Neural progenitor cell (in vitro differentiated cells): ENCODE measurements at regions not wholly inside any gene's neighbourhood (a gene's known extent, or its start where the extent isn't known, plus 50 kb on each side); places are given as distances from the start of the nearest gene placed in this dataset.

Source experiments
- DNase-seq: peaks from one replicate; pipeline ENCODE4 v3.0.0-alpha.2; 2016; ENCODE audit warnings: low spot score
- H2AFZ ChIP-seq: fragments of 200-600 bp; sonication (generic); replicated peaks from 2 replicates; pipeline ENCODE4 v1.6.1; 2016; ENCODE audit warnings: antibody characterized with exemption
- H3F3A ChIP-seq: fragments of 200-600 bp; sonication (generic); 2 replicates; pipeline ENCODE4 v1.6.1; 2016; ENCODE audit warnings: antibody characterized with exemption, low read depth
- H3K27ac ChIP-seq: fragments of 200-600 bp; sonication (generic); 2 replicates; pipeline ENCODE4 v1.5.1; 2016; ENCODE audit warnings: mild to moderate bottlenecking
- H3K27me3 ChIP-seq: fragments of 200-600 bp; sonication (generic); 2 replicates; pipeline ENCODE4 v1.6.1; 2016; ENCODE audit warnings: mild to moderate bottlenecking, moderate library complexity
- H3K36me3 ChIP-seq: fragments of 200-600 bp; sonication (generic); 2 replicates; pipeline ENCODE4 v1.5.1; 2016
- H3K4me1 ChIP-seq: fragments of 200-600 bp; sonication (generic); 2 replicates; pipeline ENCODE4 v1.6.1; 2016; ENCODE audit warnings: mixed run types
- H3K4me2 ChIP-seq: fragments of 200-600 bp; sonication (generic); 2 replicates; pipeline ENCODE4 v1.6.1; 2016
- H3K4me3 ChIP-seq: fragments of 200-600 bp; sonication (generic); 2 replicates; pipeline ENCODE4 v1.5.1; 2016
- H3K79me2 ChIP-seq: fragments of 200-600 bp; sonication (generic); 2 replicates; pipeline ENCODE4 v1.6.1; 2016; ENCODE audit warnings: low read depth
- H3K9ac ChIP-seq: fragments of 200-600 bp; sonication (generic); 2 replicates; pipeline ENCODE4 v1.6.1; 2016
- H3K9me3 ChIP-seq: fragments of 200-600 bp; sonication (generic); 2 replicates; pipeline ENCODE4 v1.5.1; 2016; ENCODE audit warnings: low read depth
- H4K20me1 ChIP-seq: fragments of 200-600 bp; sonication (generic); 2 replicates; pipeline ENCODE4 v1.6.1; 2016; ENCODE audit warnings: low read depth
- H3K27ac Mint-ChIP-seq: 3 replicates; pipeline ENCODE4 v1.8.0; 2021; ENCODE audit warnings: mixed read lengths
- H3K27me3 Mint-ChIP-seq: 2 replicates; pipeline ENCODE4 v1.8.0; 2022; ENCODE audit warnings: low read depth, mild to moderate bottlenecking, inconsistent platforms, moderate library complexity, mixed read lengths; ENCODE audit not compliant: insufficient read depth
- H3K36me3 Mint-ChIP-seq: 3 replicates; pipeline ENCODE4 v1.8.0; 2021; ENCODE audit warnings: mixed read lengths
- H3K4me1 Mint-ChIP-seq: 3 replicates; pipeline ENCODE4 v1.8.0; 2021; ENCODE audit warnings: mixed read lengths
- H3K4me3 Mint-ChIP-seq: 3 replicates; pipeline ENCODE4 v1.8.0; 2021; ENCODE audit warnings: mild to moderate bottlenecking, moderate library complexity, mixed read lengths
- H3K9me3 Mint-ChIP-seq: 3 replicates; pipeline ENCODE4 v1.8.0; 2020; ENCODE audit warnings: mixed read lengths
- CTCF ChIP-seq: fragments of 200-600 bp; sonication (generic); IDR thresholded peaks from 2 replicates; pipeline ENCODE4 v1.5.1; 2017; ENCODE audit warnings: antibody characterized with exemption, mild to moderate bottlenecking
- EZH2 ChIP-seq: fragments of 200-600 bp; sonication (generic); IDR thresholded peaks from 2 replicates; pipeline ENCODE4 v1.6.1; 2017; ENCODE audit warnings: antibody characterized with exemption, mild to moderate bottlenecking, moderate library complexity
- EZH2phosphoT487 ChIP-seq: fragments of 200-600 bp; sonication (generic); IDR thresholded peaks from 2 replicates; pipeline ENCODE4 v1.6.1; 2017; ENCODE audit warnings: antibody characterized with exemption

GRCh38 chr10:78815702-78816334 is 252.9 kb upstream of the ZMIZ1 start:
- no peak overlapping the region for H3K4me3 ChIP-seq
- no peak for TF ChIP-seq EZH2phosphoT487
- TF ChIP-seq CTCF: no peak
- TF ChIP-seq EZH2: no peak
- no peak overlapping the region for H2AFZ ChIP-seq
- no peaks in the 10 kb centered on the region for H3K9me3 ChIP-seq
- Mint-ChIP-seq H3K4me1 (peaks cover 13% of the 10 kb centered on the region), H3K27me3 (peaks cover 2% of the 10 kb centered on the region), H3K9me3 (no peaks in the 10 kb centered on the region), H3K27ac (no peak overlapping the region), H3K36me3 (no peaks in the 10 kb centered on the region), H3K4me3 (no peak overlapping the region)
- no peak overlapping the region for H3K4me2 ChIP-seq
- no peaks in the 10 kb centered on the region for H3K79me2 ChIP-seq
- no peak for DNase-seq
- peaks cover 11% of the 10 kb centered on the region for H3K4me1 ChIP-seq
- no peaks in the 10 kb centered on the region for H3K27me3 ChIP-seq
- no peaks in the 10 kb centered on the region for H3K36me3 ChIP-seq
- no peak overlapping the region for H3K9ac ChIP-seq
- H3F3A ChIP-seq: no peaks in the 10 kb centered on the region
- H4K20me1 ChIP-seq: no peaks in the 10 kb centered on the region
- no peak overlapping the region for H3K27ac ChIP-seq

- Histone ChIP-seq H4K20me1 (no peaks in the 10 kb centered on the region), H3K4me2 (no peak overlapping the region), H3K27me3 (no peaks in the 10 kb centered on the region), H3K9ac (no peak overlapping the region), H3K36me3 (no peaks in the 10 kb centered on the region), H3K27ac (no peak overlapping the region), H3K4me3 (no peak overlapping the region), H2AFZ (peak overlapping the region; percentile 8), H3K9me3 (no peaks in the 10 kb centered on the region), H3K4me1 (peaks cover 11% of the 10 kb centered on the region), H3K79me2 (no peaks in the 10 kb centered on the region), H3F3A (no peaks in the 10 kb centered on the region)
- Mint-ChIP-seq H3K4me3 (no peak overlapping the region), H3K27ac (no peak overlapping the region), H3K9me3 (no peaks in the 10 kb centered on the region), H3K4me1 (peaks cover 13% of the 10 kb centered on the region), H3K36me3 (no peaks in the 10 kb centered on the region), H3K27me3 (no peaks in the 10 kb centered on the region)
- DNase-seq: no peak
- TF ChIP-seq EZH2phosphoT487: no peak
- no peak for TF ChIP-seq CTCF
- no peak for TF ChIP-seq EZH2
Observed at GRCh38 chr10:78817361-78817760, 251.4 kb upstream of the ZMIZ1 start.

GRCh38 chr10:78817804-78818203 is 251.0 kb upstream of the ZMIZ1 start:
- peaks cover 11% of the 10 kb centered on the region for H3K4me1 ChIP-seq
- no peaks in the 10 kb centered on the region for H3F3A ChIP-seq
- H3K27ac Mint-ChIP-seq: no peak overlapping the region
- H3K9me3 Mint-ChIP-seq: no peaks in the 10 kb centered on the region
- no peaks in the 10 kb centered on the region for H3K79me2 ChIP-seq
- no peak overlapping the region for H3K4me3 ChIP-seq
- peaks cover under 1% of the 10 kb centered on the region for H3K27me3 Mint-ChIP-seq
- TF ChIP-seq EZH2 (no peak), EZH2phosphoT487 (no peak), CTCF (no peak)
- H3K27me3 ChIP-seq: no peaks in the 10 kb centered on the region
- H2AFZ ChIP-seq: peak overlapping the region; percentile 8
- H4K20me1 ChIP-seq: no peaks in the 10 kb centered on the region
- H3K4me3 Mint-ChIP-seq: no peak overlapping the region
- H3K36me3 ChIP-seq: no peaks in the 10 kb centered on the region
- no peak for DNase-seq
- H3K36me3 Mint-ChIP-seq: no peaks in the 10 kb centered on the region
- H3K9ac ChIP-seq: no peak overlapping the region
- H3K27ac ChIP-seq: no peak overlapping the region
- H3K4me2 ChIP-seq: no peak overlapping the region
- no peaks in the 10 kb centered on the region for H3K9me3 ChIP-seq
- peaks cover 15% of the 10 kb centered on the region for H3K4me1 Mint-ChIP-seq
